MCF 10A (cell line): ENCODE measurements at regions not wholly inside any gene's neighbourhood (a gene's known extent, or its start where the extent isn't known, plus 50 kb on each side); places are given as distances from the start of the nearest gene placed in this dataset.

Source experiments
- BruUV-seq: library from RNA; stranded (reverse); fragments of 400-500 nt; replicated peaks from 2 replicates; lab custom pipeline; 2021; lab: Mats Ljungman, UMichigan
- CTCF ChIA-PET: fragments of 300-600 bp; sonication (Branson Sonifier 250); formaldehyde crosslinking; extraction: SDS; loops from one replicate; lab custom pipeline; 2021; ENCODE audit warnings: antibody characterized with exemption, inconsistent platforms; lab: Yijun Ruan, JAX
- POLR2A ChIA-PET: fragments of 300-600, 350-650 bp; sonication (Branson Sonifier 250); formaldehyde crosslinking; extraction: SDS; loops from one replicate; lab custom pipeline; 2020; ENCODE audit warnings: antibody characterized with exemption, inconsistent platforms; lab: Yijun Ruan, JAX
- DNase-seq: peaks from one replicate; pipeline ENCODE4 v3.0.0-alpha.2; 2018; ENCODE audit not compliant: unreplicated experiment
- H3K27ac Mint-ChIP-seq: one replicate; pipeline ENCODE4 v1.8.0; 2022; ENCODE audit warnings: mild to moderate bottlenecking, low read depth, mixed read lengths; ENCODE audit not compliant: unreplicated experiment
- H3K27me3 Mint-ChIP-seq: one replicate; pipeline ENCODE4 v1.8.0; 2022; ENCODE audit warnings: mixed read lengths; ENCODE audit not compliant: insufficient read depth, unreplicated experiment
- H3K36me3 Mint-ChIP-seq: one replicate; pipeline ENCODE4 v1.8.0; 2022; ENCODE audit warnings: mild to moderate bottlenecking, moderate library complexity, mixed read lengths; ENCODE audit not compliant: insufficient read depth, unreplicated experiment
- H3K4me1 Mint-ChIP-seq: one replicate; pipeline ENCODE4 v1.8.0; 2022; ENCODE audit warnings: mixed read lengths; ENCODE audit not compliant: insufficient read depth, unreplicated experiment
- H3K4me3 Mint-ChIP-seq: one replicate; pipeline ENCODE4 v1.8.0; 2022; ENCODE audit warnings: mild to moderate bottlenecking, moderate library complexity, mixed read lengths; ENCODE audit not compliant: unreplicated experiment
- H3K9me3 Mint-ChIP-seq: one replicate; pipeline ENCODE4 v1.8.0; 2022; ENCODE audit warnings: mixed read lengths; ENCODE audit not compliant: unreplicated experiment
- CTCF ChIP-seq: fragments of 200-600 bp; IDR thresholded peaks from one replicate; pipeline ENCODE4 v1.8.0; 2022; ENCODE audit warnings: antibody characterized with exemption, mild to moderate bottlenecking; ENCODE audit not compliant: unreplicated experiment
- intact Hi-C: fragments of 100-400 bp; cut with micrococcal nuclease; formaldehyde crosslinking; loops from 2 replicates; pipeline ENCODE4 v1.14.1; 2022

DNA sequence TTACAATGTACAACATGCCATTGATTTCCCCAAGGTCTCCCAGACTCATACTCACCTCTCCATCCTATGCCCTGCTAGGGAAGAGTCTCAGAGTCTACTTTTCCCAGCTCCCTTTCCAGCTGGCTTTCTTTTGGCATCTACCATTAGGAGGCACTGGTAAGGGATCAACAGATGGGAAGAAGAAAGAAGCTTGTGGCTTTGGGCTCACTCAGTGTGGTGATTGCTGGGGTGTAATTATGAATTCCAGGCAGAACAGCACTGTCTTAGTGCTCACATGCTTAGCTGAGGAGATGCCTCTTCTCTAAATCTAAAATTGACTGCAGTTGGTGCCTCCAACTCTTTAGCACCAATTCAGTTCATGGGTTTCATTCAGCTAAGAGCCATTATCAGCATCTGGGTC lies 330.0 kb downstream of the PSAT1 start:
- BruUV-seq: no TSS peak
- no peak for DNase-seq
- intact Hi-C loops: no loop called here
- no peak for TF ChIP-seq CTCF
- Mint-ChIP-seq H3K9me3 (no peaks in the 10 kb centered on the region), H3K4me1 (no peaks in the 10 kb centered on the region), H3K27ac (no peak overlapping the region), H3K36me3 (no peaks in the 10 kb centered on the region), H3K27me3 (no peaks in the 10 kb centered on the region), H3K4me3 (no peak overlapping the region)
- ChIA-PET POLR2A (interaction anchor here (1.2 kb wide), 1 partner anchor 11 kb away, joined by 4 read pairs; no protein-coding TSS in a partner anchor), CTCF (interaction anchor here (0.6 to 1.1 kb wide), 4 partner anchors 23 to 188 kb away, joined by 3 to 4 read pairs (median 4); no protein-coding TSS in a partner anchor)

GRCh38 chr9:78630966-78631365 lies 334.0 kb downstream of the PSAT1 start:
- intact Hi-C loops: no loop called here
- ChIA-PET CTCF (interaction anchor here (0.6 kb wide), 1 partner anchor 111 kb away, joined by 3 read pairs; no protein-coding TSS in a partner anchor), POLR2A (no interaction called here)
- Mint-ChIP-seq H3K27ac (no peak overlapping the region), H3K4me1 (no peaks in the 10 kb centered on the region), H3K36me3 (no peaks in the 10 kb centered on the region), H3K27me3 (no peaks in the 10 kb centered on the region), H3K4me3 (no peak overlapping the region), H3K9me3 (no peaks in the 10 kb centered on the region)
- BruUV-seq: no TSS peak
- DNase-seq: no peak
- TF ChIP-seq CTCF: no peak

DNA sequence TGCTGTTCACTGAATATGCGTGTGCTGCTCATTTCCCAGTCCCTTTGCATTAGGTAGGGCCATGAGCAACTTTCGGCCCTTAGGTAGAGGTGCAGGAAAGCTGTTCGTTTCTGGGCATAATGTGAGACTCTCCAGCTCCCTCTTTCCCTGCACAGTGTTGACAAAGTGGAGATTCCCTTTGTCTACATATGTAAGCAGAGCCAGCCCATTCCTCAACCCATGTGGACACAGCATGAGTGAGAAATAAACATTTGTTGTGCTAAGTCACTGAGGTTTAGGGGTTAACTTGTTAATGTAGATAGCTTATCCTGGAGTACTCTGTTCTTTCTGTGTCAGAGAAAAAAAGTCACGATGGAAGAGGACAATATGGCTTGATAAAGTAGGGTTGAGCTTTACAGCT lies 343.8 kb downstream of the PSAT1 start:
- H3K4me1 Mint-ChIP-seq: no peaks in the 10 kb centered on the region
- ChIA-PET POLR2A (interaction anchor here (0.6 to 0.8 kb wide), 2 partner anchors 34 to 102 kb away, joined by 3 read pairs; no protein-coding TSS in a partner anchor), CTCF (interaction anchor here (0.6 kb wide), 1 partner anchor 21 kb away, joined by 3 read pairs; no protein-coding TSS in a partner anchor)
- TF ChIP-seq CTCF: no peak
- H3K27ac Mint-ChIP-seq: no peak overlapping the region
- DNase-seq: no peak
- no peaks in the 10 kb centered on the region for H3K27me3 Mint-ChIP-seq
- H3K9me3 Mint-ChIP-seq: peaks cover 5% of the 10 kb centered on the region
- no peak overlapping the region for H3K4me3 Mint-ChIP-seq
- no TSS peak for BruUV-seq
- intact Hi-C loops: no loop called here
- no peaks in the 10 kb centered on the region for H3K36me3 Mint-ChIP-seq

GRCh38 chr9:78644359-78644758 lies 347.4 kb downstream of the PSAT1 start:
- ChIA-PET CTCF (interaction anchor here (0.6 to 0.7 kb wide), 3 partner anchors 10 to 200 kb away, joined by 3 read pairs; no protein-coding TSS in a partner anchor), POLR2A (no interaction called here)
- no peaks in the 10 kb centered on the region for H3K4me1 Mint-ChIP-seq
- intact Hi-C loops: no loop called here
- H3K36me3 Mint-ChIP-seq: no peaks in the 10 kb centered on the region
- no peak for TF ChIP-seq CTCF
- peaks cover 5% of the 10 kb centered on the region for H3K9me3 Mint-ChIP-seq
- no peak for DNase-seq
- no TSS peak for BruUV-seq
- no peaks in the 10 kb centered on the region for H3K27me3 Mint-ChIP-seq
- H3K4me3 Mint-ChIP-seq: no peak overlapping the region
- no peak overlapping the region for H3K27ac Mint-ChIP-seq
